K562 (cell line): ENCODE measurements at regions not wholly inside any gene's neighbourhood (a gene's known extent, or its start where the extent isn't known, plus 50 kb on each side); places are given as distances from the start of the nearest gene placed in this dataset.

Experiments
- CTCFL ChIP-seq: IDR thresholded peaks from 2 replicates; pipeline ENCODE4 v1.6.1; 2011; ENCODE audit warnings: borderline replicate concordance, low read depth, mild to moderate bottlenecking, moderate library complexity, low read length; ENCODE audit not compliant: insufficient read depth, poor library complexity, severe bottlenecking
- LARP7 ChIP-seq: fragments of 450-650 bp; IDR thresholded peaks from 2 replicates; pipeline ENCODE4 v1.6.1; 2016
- OTX1 ChIP-seq: fragments of 450-650 bp; formaldehyde crosslinking; IDR thresholded peaks from 2 replicates; pipeline ENCODE4 v1.4.0; 2022; ENCODE audit warnings: mild to moderate bottlenecking
- XRCC4 ChIP-seq: IDR thresholded peaks from one replicate; pipeline ENCODE4 v1.6.1; 2011; ENCODE audit not compliant: insufficient read depth, insufficient read length; ENCODE audit errors: extremely low read depth
- ZFP30 ChIP-seq: fragments of 250-450 bp; sonication (Bioruptor Pico); IDR thresholded peaks from 2 replicates; pipeline ENCODE4 v1.8.0; 2022; ENCODE audit warnings: moderate library complexity, mild to moderate bottlenecking, inconsistent platforms, borderline replicate concordance
- ZSCAN29 ChIP-seq: fragments of 450-650 bp; IDR thresholded peaks from 2 replicates; pipeline ENCODE4 v1.6.1; 2017
- TF ChIP-seq, protein P1 (sequence below), 2 experiments: IDR thresholded peaks in 1 of 2; conservative IDR thresholded peaks in 1 of 2; 2 replicates each; pipeline ENCODE4 v1.6.1; 2016; ENCODE audit warnings: low read depth in 2 of 2, mild to moderate bottlenecking in 1 of 2, missing compliant biosample characterization in 1 of 2, missing genetic modification characterization in 1 of 2, moderate library complexity in 1 of 2
- TF ChIP-seq, protein P2 (sequence below): fragments of 450-650 bp; IDR thresholded peaks from 2 replicates; pipeline ENCODE4 v1.6.1; 2016; ENCODE audit warnings: borderline replicate concordance

DNA sequence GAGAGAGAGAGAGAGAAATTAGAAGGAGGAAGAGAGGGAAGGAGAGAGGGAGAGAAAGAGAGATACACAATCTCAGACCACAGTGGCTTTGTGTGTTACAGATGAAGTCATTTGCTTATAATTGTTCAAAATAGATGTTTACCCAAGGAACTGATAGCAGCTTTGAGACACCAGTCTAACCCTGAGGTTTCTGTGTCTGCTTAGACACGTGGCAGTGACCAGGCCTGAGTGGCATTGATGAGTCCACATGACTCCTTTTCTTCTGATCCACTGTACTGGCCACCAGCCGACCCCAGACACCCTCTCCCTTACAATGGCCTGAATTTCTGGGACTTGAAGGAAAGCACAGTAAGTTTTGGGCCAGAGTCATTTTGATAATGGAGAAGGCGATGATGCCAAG, 104.9 kb downstream of the DUSP10 start (continued):
- TF ChIP-seq, protein P1, sequence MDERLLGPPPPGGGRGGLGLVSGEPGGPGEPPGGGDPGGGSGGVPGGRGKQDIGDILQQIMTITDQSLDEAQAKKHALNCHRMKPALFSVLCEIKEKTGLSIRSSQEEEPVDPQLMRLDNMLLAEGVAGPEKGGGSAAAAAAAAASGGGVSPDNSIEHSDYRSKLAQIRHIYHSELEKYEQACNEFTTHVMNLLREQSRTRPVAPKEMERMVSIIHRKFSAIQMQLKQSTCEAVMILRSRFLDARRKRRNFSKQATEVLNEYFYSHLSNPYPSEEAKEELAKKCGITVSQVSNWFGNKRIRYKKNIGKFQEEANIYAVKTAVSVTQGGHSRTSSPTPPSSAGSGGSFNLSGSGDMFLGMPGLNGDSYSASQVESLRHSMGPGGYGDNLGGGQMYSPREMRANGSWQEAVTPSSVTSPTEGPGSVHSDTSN (CRISPR knock-in tag; IDR thresholded peaks at IDR 0.05; ENCODE audit: low read depth) = no peak
- TF ChIP-seq, protein P1 (tag; conservative IDR thresholded peaks at IDR 0.05; ENCODE audit: low read depth) = no peak
- TF ChIP-seq ZFP30 (no peak), ZSCAN29 (no peak), OTX1 (0 out of 2 replicates have a peak, but pooled peaks have one; percentile 35), XRCC4 (no peak), LARP7 (no peak), CTCFL (no peak)
- TF ChIP-seq, protein P2, sequence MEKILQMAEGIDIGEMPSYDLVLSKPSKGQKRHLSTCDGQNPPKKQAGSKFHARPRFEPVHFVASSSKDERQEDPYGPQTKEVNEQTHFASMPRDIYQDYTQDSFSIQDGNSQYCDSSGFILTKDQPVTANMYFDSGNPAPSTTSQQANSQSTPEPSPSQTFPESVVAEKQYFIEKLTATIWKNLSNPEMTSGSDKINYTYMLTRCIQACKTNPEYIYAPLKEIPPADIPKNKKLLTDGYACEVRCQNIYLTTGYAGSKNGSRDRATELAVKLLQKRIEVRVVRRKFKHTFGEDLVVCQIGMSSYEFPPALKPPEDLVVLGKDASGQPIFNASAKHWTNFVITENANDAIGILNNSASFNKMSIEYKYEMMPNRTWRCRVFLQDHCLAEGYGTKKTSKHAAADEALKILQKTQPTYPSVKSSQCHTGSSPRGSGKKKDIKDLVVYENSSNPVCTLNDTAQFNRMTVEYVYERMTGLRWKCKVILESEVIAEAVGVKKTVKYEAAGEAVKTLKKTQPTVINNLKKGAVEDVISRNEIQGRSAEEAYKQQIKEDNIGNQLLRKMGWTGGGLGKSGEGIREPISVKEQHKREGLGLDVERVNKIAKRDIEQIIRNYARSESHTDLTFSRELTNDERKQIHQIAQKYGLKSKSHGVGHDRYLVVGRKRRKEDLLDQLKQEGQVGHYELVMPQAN = no peak
- TF ChIP-seq, all 486 proteins: peak for 4
